Loucy (cell line): ENCODE measurements at regions not wholly inside any gene's neighbourhood (a gene's known extent, or its start where the extent isn't known, plus 50 kb on each side); places are given as distances from the start of the nearest gene placed in this dataset.

Experiments used
- H2AFZ ChIP-seq: fragments of 200-600 bp; sonication (generic); 2 replicates; pipeline ENCODE4 v1.6.0; 2016; ENCODE audit warnings: antibody characterized with exemption, mild to moderate bottlenecking, low read length, moderate library complexity
- H3F3A ChIP-seq: fragments of 200-600 bp; 2 replicates; pipeline ENCODE4 v1.6.0; 2016; ENCODE audit warnings: antibody characterized with exemption, low read depth, mild to moderate bottlenecking
- H3K27me3 ChIP-seq: fragments of 200-600 bp; sonication (generic); 2 replicates; pipeline ENCODE4 v1.6.1; 2014; ENCODE audit warnings: low read length, mild to moderate bottlenecking; ENCODE audit not compliant: insufficient read depth, poor library complexity, severe bottlenecking
- H3K36me3 ChIP-seq: fragments of 200-600 bp; sonication (generic); 2 replicates; pipeline ENCODE4 v1.6.1; 2016; ENCODE audit warnings: low read length; ENCODE audit not compliant: insufficient read depth
- H3K4me1 ChIP-seq: fragments of 200-600 bp; sonication (generic); 2 replicates; pipeline ENCODE4 v1.5.1; 2014; ENCODE audit warnings: low read length, mild to moderate bottlenecking; ENCODE audit not compliant: insufficient read depth, poor library complexity, severe bottlenecking
- H3K4me2 ChIP-seq: fragments of 200-600 bp; sonication (generic); 2 replicates; pipeline ENCODE4 v1.6.0; 2014; ENCODE audit warnings: antibody characterized with exemption, low read length, low read depth, mild to moderate bottlenecking; ENCODE audit not compliant: poor library complexity, severe bottlenecking
- H3K4me3 ChIP-seq: fragments of 200-600 bp; sonication (generic); 2 replicates; pipeline ENCODE4 v1.5.1; 2014; ENCODE audit warnings: low read length, mild to moderate bottlenecking, mixed read lengths; ENCODE audit not compliant: poor library complexity, severe bottlenecking
- H3K79me2 ChIP-seq: fragments of 200-600 bp; sonication (generic); 2 replicates; pipeline ENCODE4 v1.6.1; 2014; ENCODE audit warnings: low read length; ENCODE audit not compliant: insufficient read depth
- H3K9ac ChIP-seq: fragments of 200-600 bp; sonication (generic); 2 replicates; pipeline ENCODE4 v1.6.0; 2014; ENCODE audit warnings: mild to moderate bottlenecking, low read depth, low read length, moderate library complexity; ENCODE audit not compliant: poor library complexity, severe bottlenecking
- H3K9me2 ChIP-seq: fragments of 200-600 bp; sonication (generic); replicated peaks from 2 replicates; pipeline ENCODE4 v1.6.1; 2016; ENCODE audit warnings: low read depth, low read length, mixed read lengths
- H3K9me3 ChIP-seq: fragments of 200-600 bp; sonication (generic); 2 replicates; pipeline ENCODE4 v1.6.1; 2014; ENCODE audit warnings: mild to moderate bottlenecking, antibody characterized with exemption, low read length, low read depth; ENCODE audit not compliant: insufficient read depth
- H4K20me1 ChIP-seq: fragments of 200-600 bp; sonication (generic); 2 replicates; pipeline ENCODE4 v1.6.0; 2014; ENCODE audit warnings: antibody characterized with exemption, low read length, mild to moderate bottlenecking; ENCODE audit not compliant: insufficient read depth, poor library complexity, severe bottlenecking
- CTCF ChIP-seq: fragments of 200-600 bp; sonication (generic); conservative IDR thresholded peaks from 2 replicates; pipeline ENCODE4 v1.5.1; 2014; ENCODE audit warnings: mild to moderate bottlenecking, antibody characterized with exemption, low read length
- EZH2phosphoT487 ChIP-seq: fragments of 200-600 bp; IDR thresholded peaks from 2 replicates; pipeline ENCODE4 v1.6.1; 2018; ENCODE audit warnings: antibody characterized with exemption, mild to moderate bottlenecking, moderate library complexity, borderline replicate concordance

GRCh38 chr2:236790963-236791362, 221.3 kb downstream of the ACKR3 start:
- H3K9me2 ChIP-seq = no peaks in the 10 kb centered on the region
- no peaks in the 10 kb centered on the region for H3K79me2 ChIP-seq
- no peaks in the 10 kb centered on the region for H3K9me3 ChIP-seq
- no peaks in the 10 kb centered on the region for H3K36me3 ChIP-seq
- H3K27me3 ChIP-seq = no peaks in the 10 kb centered on the region
- no peak overlapping the region for H3K4me3 ChIP-seq
- H3K4me2 ChIP-seq = no peak overlapping the region
- no peaks in the 10 kb centered on the region for H3K4me1 ChIP-seq
- no peak overlapping the region for H3K9ac ChIP-seq
- H3F3A ChIP-seq = no peaks in the 10 kb centered on the region
- H2AFZ ChIP-seq = no peak overlapping the region
- no peak for TF ChIP-seq CTCF
- TF ChIP-seq EZH2phosphoT487 = no peak
- H4K20me1 ChIP-seq = no peaks in the 10 kb centered on the region

- H3K9ac ChIP-seq = no peak overlapping the region
- no peaks in the 10 kb centered on the region for H3K27me3 ChIP-seq
- H3K9me2 ChIP-seq = no peaks in the 10 kb centered on the region
- no peak for TF ChIP-seq EZH2phosphoT487
- TF ChIP-seq CTCF = no peak
- no peak overlapping the region for H2AFZ ChIP-seq
- no peaks in the 10 kb centered on the region for H3F3A ChIP-seq
- H3K4me1 ChIP-seq = no peaks in the 10 kb centered on the region
- H3K79me2 ChIP-seq = no peaks in the 10 kb centered on the region
- H4K20me1 ChIP-seq = no peaks in the 10 kb centered on the region
- no peaks in the 10 kb centered on the region for H3K36me3 ChIP-seq
- H3K4me3 ChIP-seq = no peak overlapping the region
- H3K9me3 ChIP-seq = no peaks in the 10 kb centered on the region
- H3K4me2 ChIP-seq = no peak overlapping the region
These were observed 223.7 kb downstream of the ACKR3 start for GRCh38 chr2:236793023-236794011.

GRCh38 chr2:236794176-236794957, 224.7 kb downstream of the ACKR3 start:
- H3K9me2 ChIP-seq = no peaks in the 10 kb centered on the region
- H3K9me3 ChIP-seq = no peaks in the 10 kb centered on the region
- no peaks in the 10 kb centered on the region for H3K27me3 ChIP-seq
- H3K4me3 ChIP-seq = no peak overlapping the region
- TF ChIP-seq CTCF (no peak), EZH2phosphoT487 (no peak)
- no peaks in the 10 kb centered on the region for H3K4me1 ChIP-seq
- H3F3A ChIP-seq = no peaks in the 10 kb centered on the region
- no peak overlapping the region for H2AFZ ChIP-seq
- no peak overlapping the region for H3K9ac ChIP-seq
- no peaks in the 10 kb centered on the region for H3K36me3 ChIP-seq
- no peaks in the 10 kb centered on the region for H3K79me2 ChIP-seq
- no peaks in the 10 kb centered on the region for H4K20me1 ChIP-seq
- no peak overlapping the region for H3K4me2 ChIP-seq
